Type B pancreatic cell (in vitro differentiated cells): ENCODE measurements at regions not wholly inside any gene's neighbourhood (a gene's known extent, or its start where the extent isn't known, plus 50 kb on each side); places are given as distances from the start of the nearest gene placed in this dataset.

ENCODE experiments used
- DNase-seq: peaks from one replicate; pipeline ENCODE4 v3.0.0; 2021; ENCODE audit warnings: mixed read lengths; ENCODE audit not compliant: unreplicated experiment; ENCODE audit errors: extremely low spot score
- H3K27ac Mint-ChIP-seq: 2 replicates; pipeline ENCODE4 v1.8.0; 2021; ENCODE audit warnings: mild to moderate bottlenecking, mixed read lengths
- H3K27me3 Mint-ChIP-seq: 2 replicates; pipeline ENCODE4 v1.8.0; 2021; ENCODE audit warnings: mixed read lengths
- H3K36me3 Mint-ChIP-seq: 2 replicates; pipeline ENCODE4 v1.8.0; 2021; ENCODE audit warnings: mixed read lengths
- H3K4me1 Mint-ChIP-seq: one replicate; pipeline ENCODE4 v1.8.0; 2021; ENCODE audit warnings: mixed read lengths; ENCODE audit not compliant: unreplicated experiment
- H3K4me3 Mint-ChIP-seq: 2 replicates; pipeline ENCODE4 v1.8.0; 2021; ENCODE audit warnings: mild to moderate bottlenecking, mixed read lengths
- H3K9me3 Mint-ChIP-seq: 2 replicates; pipeline ENCODE4 v1.8.0; 2021; ENCODE audit warnings: mixed read lengths
- CTCF ChIP-seq: fragments of 200-600 bp; sonication (generic); conservative IDR thresholded peaks from 2 replicates; pipeline ENCODE4 v1.5.0; 2021; ENCODE audit warnings: antibody characterized with exemption, mild to moderate bottlenecking

DNA sequence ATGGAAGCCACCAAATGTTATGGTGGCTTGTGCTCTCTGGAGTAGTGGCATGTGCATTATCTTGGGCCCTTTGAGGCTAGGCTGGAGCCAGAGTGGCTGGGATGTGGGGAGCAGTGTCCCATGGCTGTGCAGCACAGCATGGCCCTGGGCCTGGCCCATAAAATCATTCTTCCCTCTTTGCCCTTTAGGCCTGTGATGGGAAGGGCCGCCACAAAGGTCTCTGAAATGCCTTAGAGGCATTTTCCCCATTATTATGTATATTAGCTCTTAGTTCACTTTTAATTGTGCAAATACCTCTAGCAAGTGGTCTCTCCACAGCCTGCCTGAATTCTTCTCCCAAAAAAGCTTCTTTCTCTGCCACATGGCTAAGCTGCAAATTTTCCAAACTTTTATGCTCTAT is 297.3 kb upstream of the IRAK1BP1 start:
- H3K4me3 Mint-ChIP-seq: no peak overlapping the region
- H3K9me3 Mint-ChIP-seq: no peaks in the 10 kb centered on the region
- H3K36me3 Mint-ChIP-seq: no peaks in the 10 kb centered on the region

DNA sequence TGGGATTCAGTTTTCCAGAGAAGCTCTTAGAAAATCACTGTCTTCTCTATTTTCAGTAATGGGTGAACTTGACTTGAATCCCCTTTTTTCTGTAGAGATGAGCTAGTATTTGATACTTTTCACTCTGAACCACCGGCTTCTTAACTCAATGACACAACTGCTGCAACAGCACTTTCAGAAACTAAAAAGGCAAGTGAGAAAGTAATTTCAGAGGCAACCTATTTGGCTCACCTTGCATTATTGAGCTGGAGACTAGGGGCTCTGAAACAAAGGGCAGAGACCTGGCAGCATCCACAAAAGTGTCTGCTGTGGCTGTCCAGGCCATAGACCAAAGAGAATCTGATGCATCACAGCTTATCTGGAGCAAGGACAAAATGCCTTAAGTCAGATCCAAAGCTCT is 289.8 kb upstream of the IRAK1BP1 start:
- no peak overlapping the region for H3K27ac Mint-ChIP-seq
- H3K4me1 Mint-ChIP-seq: no peaks in the 10 kb centered on the region
- no peak for TF ChIP-seq CTCF
- no peak overlapping the region for H3K4me3 Mint-ChIP-seq
- H3K9me3 Mint-ChIP-seq: no peaks in the 10 kb centered on the region
- H3K27me3 Mint-ChIP-seq: no peaks in the 10 kb centered on the region
- DNase-seq: no peak
- H3K36me3 Mint-ChIP-seq: no peaks in the 10 kb centered on the region

More for the DNA sequence above, 297.3 kb upstream of the IRAK1BP1 start:
- TF ChIP-seq CTCF: no peak
- DNase-seq: no peak
- Mint-ChIP-seq H3K4me1 (no peaks in the 10 kb centered on the region), H3K27ac (no peak overlapping the region), H3K27me3 (no peaks in the 10 kb centered on the region)

DNA sequence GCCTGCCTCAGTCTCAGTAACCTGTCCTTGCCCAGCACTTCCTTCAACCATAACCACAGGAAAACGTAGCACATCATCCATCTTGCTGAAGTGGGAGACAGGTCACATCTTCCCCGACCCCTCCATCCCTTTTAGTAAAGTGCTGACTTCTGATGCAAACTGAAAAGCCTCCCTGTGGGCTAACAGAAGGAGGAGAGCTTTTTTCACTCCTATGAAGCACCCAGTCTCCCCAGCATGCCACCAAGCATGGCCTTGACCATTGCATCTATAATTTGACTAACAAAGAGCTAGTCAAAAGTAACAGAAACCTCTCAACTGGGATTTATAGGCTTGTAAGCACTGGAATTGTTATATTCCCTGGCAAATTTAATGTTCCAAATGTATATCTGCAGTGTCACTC is 288.9 kb upstream of the IRAK1BP1 start:
- Mint-ChIP-seq H3K27ac (no peak overlapping the region), H3K36me3 (no peaks in the 10 kb centered on the region), H3K4me3 (no peak overlapping the region), H3K4me1 (no peaks in the 10 kb centered on the region), H3K9me3 (no peaks in the 10 kb centered on the region), H3K27me3 (no peaks in the 10 kb centered on the region)
- DNase-seq: no peak
- no peak for TF ChIP-seq CTCF

DNA sequence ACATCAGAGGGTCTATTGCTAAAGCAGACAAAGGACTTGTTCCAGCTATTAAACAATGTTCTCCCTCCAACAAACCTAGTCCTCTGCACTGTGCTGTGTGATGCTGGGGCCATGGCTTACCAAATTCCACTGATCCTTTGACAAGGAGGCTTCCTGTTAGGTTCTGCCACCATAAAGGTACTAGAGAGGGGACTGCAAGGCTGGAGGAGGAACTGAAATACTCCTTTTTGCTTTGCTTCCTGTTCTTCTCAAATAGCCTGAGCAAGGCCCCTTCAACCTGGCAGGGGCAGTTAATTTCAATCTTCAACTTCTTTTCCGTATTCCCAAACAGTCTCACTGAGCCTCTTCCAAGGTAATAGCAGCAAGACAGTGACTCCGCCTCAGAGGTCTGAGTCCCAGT is 286.4 kb upstream of the IRAK1BP1 start:
- H3K4me1 Mint-ChIP-seq: no peaks in the 10 kb centered on the region
- DNase-seq: no peak
- H3K36me3 Mint-ChIP-seq: no peaks in the 10 kb centered on the region
- H3K27ac Mint-ChIP-seq: no peak overlapping the region
- H3K9me3 Mint-ChIP-seq: no peaks in the 10 kb centered on the region
- no peak for TF ChIP-seq CTCF
- H3K27me3 Mint-ChIP-seq: no peaks in the 10 kb centered on the region
- no peak overlapping the region for H3K4me3 Mint-ChIP-seq

DNA sequence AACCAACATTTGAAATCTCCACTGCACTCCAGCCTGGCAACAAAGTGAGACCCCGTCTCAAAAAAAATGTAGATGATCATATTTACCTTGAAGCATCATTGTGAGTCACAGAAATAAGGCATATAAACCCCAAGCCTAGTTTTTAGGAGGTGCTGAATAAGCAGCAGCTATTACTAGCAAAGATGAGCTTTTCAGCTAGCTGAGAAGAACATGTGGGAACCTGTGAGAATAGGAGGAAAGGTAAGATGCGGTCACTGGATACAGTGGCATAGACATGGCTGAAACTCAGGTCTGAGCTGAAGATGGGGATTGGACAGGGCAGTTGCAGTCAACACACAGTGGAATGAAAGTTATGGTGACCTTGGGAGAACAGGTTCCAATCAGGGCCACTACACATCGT is 284.3 kb upstream of the IRAK1BP1 start:
- H3K4me3 Mint-ChIP-seq: no peak overlapping the region
- H3K4me1 Mint-ChIP-seq: no peaks in the 10 kb centered on the region
- H3K9me3 Mint-ChIP-seq: no peaks in the 10 kb centered on the region
- DNase-seq: no peak
- H3K27me3 Mint-ChIP-seq: no peaks in the 10 kb centered on the region
- H3K36me3 Mint-ChIP-seq: no peaks in the 10 kb centered on the region
- H3K27ac Mint-ChIP-seq: no peak overlapping the region
- TF ChIP-seq CTCF: no peak

GRCh38 chr6:78589436-78589835 is 277.9 kb upstream of the IRAK1BP1 start:
- no peak for TF ChIP-seq CTCF
- no peak overlapping the region for H3K4me3 Mint-ChIP-seq
- no peak overlapping the region for H3K27ac Mint-ChIP-seq
- no peaks in the 10 kb centered on the region for H3K9me3 Mint-ChIP-seq
- H3K27me3 Mint-ChIP-seq: no peaks in the 10 kb centered on the region
- no peaks in the 10 kb centered on the region for H3K36me3 Mint-ChIP-seq
- no peaks in the 10 kb centered on the region for H3K4me1 Mint-ChIP-seq
- DNase-seq: no peak
